Cardiac fibroblast (primary cell): ENCODE measurements at regions not wholly inside any gene's neighbourhood (a gene's known extent, or its start where the extent isn't known, plus 50 kb on each side); places are given as distances from the start of the nearest gene placed in this dataset.

Source experiments
- DNase-seq, 2 donors: peaks; one replicate each; pipeline versions ENCODE4 v3.0.0 to v3.0.0-alpha.2; 2010; ENCODE audit warnings: low read depth in 2 of 2
- H3K4me3 ChIP-seq, 2 donors: replicated peaks in 1 of 2; 1 replicate in 1 of 2; 2 replicates in 1 of 2; pipeline ENCODE4 v1.5.1; 2011; ENCODE audit warnings: low read depth in 2 of 2, low read length in 2 of 2, mild to moderate bottlenecking in 2 of 2, moderate library complexity in 1 of 2
- TF ChIP-seq, protein P1 (sequence below): IDR thresholded peaks from one replicate; pipeline ENCODE4 v1.5.1; 2011; ENCODE audit warnings: low read depth, mild to moderate bottlenecking, low read length, inconsistent platforms

- no peak for DNase-seq
- H3K4me3 ChIP-seq = no peak overlapping the region
- TF ChIP-seq, protein P1, sequence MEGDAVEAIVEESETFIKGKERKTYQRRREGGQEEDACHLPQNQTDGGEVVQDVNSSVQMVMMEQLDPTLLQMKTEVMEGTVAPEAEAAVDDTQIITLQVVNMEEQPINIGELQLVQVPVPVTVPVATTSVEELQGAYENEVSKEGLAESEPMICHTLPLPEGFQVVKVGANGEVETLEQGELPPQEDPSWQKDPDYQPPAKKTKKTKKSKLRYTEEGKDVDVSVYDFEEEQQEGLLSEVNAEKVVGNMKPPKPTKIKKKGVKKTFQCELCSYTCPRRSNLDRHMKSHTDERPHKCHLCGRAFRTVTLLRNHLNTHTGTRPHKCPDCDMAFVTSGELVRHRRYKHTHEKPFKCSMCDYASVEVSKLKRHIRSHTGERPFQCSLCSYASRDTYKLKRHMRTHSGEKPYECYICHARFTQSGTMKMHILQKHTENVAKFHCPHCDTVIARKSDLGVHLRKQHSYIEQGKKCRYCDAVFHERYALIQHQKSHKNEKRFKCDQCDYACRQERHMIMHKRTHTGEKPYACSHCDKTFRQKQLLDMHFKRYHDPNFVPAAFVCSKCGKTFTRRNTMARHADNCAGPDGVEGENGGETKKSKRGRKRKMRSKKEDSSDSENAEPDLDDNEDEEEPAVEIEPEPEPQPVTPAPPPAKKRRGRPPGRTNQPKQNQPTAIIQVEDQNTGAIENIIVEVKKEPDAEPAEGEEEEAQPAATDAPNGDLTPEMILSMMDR = no peak
These were observed 61.8 kb upstream of the DCC start for GRCh38 chr18:52278191-52278590.

DNA sequence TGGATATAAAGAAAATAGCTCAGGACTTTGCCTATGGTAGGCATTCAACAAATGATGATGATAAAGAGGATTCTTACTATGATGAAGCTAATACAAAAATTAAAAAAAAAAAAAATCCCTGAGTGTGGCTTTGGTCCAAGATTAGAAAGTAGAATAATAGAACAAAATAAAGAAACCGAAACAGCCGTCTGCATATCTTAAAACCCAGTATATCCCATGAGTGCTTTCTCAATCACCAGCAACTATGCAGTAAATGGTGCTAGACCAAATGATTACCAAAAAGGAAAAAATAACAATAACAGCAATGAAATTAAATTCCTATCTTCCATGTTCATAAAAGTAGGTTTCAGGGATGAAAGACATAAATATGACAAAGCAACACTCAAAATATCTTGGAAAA, 59.3 kb upstream of the DCC start:
- no peak for DNase-seq
- no peak overlapping the region for H3K4me3 ChIP-seq
- TF ChIP-seq, protein P1 = no peak

GRCh38 chr18:52283927-52284326, 56.1 kb upstream of the DCC start:
- no peak for DNase-seq
- H3K4me3 ChIP-seq = no peak overlapping the region
- TF ChIP-seq, protein P1 = no peak

- TF ChIP-seq, protein P1 = no peak
- no peak for DNase-seq
- H3K4me3 ChIP-seq = no peak overlapping the region
These were observed 53.3 kb upstream of the DCC start for GRCh38 chr18:52286675-52287074.

- TF ChIP-seq, protein P1 = no peak
- DNase-seq = peak in 1 of 2 donors; percentile 69
- H3K4me3 ChIP-seq = no peak overlapping the region
These were observed 52.8 kb upstream of the DCC start for GRCh38 chr18:52287151-52287550.

DNA sequence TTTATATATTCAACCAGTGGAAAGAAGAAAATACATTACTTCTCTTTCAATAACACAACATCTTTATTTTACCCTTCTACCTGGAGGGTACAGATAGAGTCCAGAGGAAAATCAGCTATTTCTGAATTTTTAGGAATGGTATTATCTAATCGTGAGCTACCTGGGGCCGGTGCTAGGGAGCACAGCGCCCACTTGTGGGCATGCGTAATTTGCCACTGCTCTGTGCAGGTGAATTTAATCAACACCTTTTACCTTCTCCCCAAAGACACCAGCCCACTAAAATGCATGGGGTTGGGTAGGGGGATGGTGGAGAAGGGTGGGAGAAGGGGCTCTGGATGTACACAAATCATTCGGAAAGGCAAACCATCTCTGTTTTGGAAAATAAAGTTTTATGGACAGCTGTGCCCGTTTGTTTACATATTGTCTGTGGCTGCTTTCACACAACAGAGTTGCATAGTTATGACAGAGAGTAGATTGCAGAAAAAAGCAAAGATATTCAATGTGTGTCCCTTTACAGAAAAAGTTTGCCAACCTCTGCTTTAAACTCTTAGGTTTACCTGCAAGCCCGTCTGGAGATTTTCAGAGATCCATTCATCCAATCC, 51.5 kb upstream of the DCC start:
- H3K4me3 ChIP-seq = no peak overlapping the region
- DNase-seq = peak in 1 of 2 donors; percentile 6
- TF ChIP-seq, protein P1 = no peak

DNA sequence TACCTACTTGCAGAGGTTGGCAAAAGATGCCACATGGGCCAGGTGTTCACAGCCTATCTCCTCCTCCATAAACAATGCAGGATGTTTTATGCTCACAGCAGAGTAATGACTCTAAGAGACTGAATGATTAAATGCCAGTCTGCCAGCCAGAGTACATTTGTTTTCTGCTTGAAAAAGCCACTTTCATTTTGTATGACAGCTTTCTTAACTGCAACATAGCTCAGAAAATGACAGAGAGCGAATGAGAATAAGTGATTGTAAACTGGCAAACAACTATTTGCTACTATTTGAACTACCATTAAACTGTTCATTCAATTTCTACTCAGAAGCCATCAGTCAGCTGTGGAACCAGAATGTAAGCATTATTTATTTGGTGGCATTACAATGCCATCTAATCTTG, 50.6 kb upstream of the DCC start:
- DNase-seq = no peak
- TF ChIP-seq, protein P1 = no peak
- no peak overlapping the region for H3K4me3 ChIP-seq
